ENCODE measurements at regions not wholly inside any gene's neighbourhood (a gene's known extent, or its start where the extent isn't known, plus 50 kb on each side); places are given as distances from the start of the nearest gene placed in this dataset.

GRCh38 chr21:33168886-33169285 lies 60.9 kb upstream of the IFNAR2 start:
- TF ChIP-seq, protein P1, sequence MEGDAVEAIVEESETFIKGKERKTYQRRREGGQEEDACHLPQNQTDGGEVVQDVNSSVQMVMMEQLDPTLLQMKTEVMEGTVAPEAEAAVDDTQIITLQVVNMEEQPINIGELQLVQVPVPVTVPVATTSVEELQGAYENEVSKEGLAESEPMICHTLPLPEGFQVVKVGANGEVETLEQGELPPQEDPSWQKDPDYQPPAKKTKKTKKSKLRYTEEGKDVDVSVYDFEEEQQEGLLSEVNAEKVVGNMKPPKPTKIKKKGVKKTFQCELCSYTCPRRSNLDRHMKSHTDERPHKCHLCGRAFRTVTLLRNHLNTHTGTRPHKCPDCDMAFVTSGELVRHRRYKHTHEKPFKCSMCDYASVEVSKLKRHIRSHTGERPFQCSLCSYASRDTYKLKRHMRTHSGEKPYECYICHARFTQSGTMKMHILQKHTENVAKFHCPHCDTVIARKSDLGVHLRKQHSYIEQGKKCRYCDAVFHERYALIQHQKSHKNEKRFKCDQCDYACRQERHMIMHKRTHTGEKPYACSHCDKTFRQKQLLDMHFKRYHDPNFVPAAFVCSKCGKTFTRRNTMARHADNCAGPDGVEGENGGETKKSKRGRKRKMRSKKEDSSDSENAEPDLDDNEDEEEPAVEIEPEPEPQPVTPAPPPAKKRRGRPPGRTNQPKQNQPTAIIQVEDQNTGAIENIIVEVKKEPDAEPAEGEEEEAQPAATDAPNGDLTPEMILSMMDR (IDR thresholded peaks at IDR 0.05), result no peak
- no peak for TF ChIP-seq ZFX (IDR thresholded peaks at IDR 0.05; ENCODE audit: borderline replicate concordance)
